Forelimb muscle (tissue), 1 donor: ENCODE measurements at regions not wholly inside any gene's neighbourhood (a gene's known extent, or its start where the extent isn't known, plus 50 kb on each side); places are given as distances from the start of the nearest gene placed in this dataset.

Source experiments
- DNase-seq: peaks from one replicate; pipeline ENCODE4 v3.0.0-alpha.2; 2013; ENCODE audit warnings: low read depth

DNA sequence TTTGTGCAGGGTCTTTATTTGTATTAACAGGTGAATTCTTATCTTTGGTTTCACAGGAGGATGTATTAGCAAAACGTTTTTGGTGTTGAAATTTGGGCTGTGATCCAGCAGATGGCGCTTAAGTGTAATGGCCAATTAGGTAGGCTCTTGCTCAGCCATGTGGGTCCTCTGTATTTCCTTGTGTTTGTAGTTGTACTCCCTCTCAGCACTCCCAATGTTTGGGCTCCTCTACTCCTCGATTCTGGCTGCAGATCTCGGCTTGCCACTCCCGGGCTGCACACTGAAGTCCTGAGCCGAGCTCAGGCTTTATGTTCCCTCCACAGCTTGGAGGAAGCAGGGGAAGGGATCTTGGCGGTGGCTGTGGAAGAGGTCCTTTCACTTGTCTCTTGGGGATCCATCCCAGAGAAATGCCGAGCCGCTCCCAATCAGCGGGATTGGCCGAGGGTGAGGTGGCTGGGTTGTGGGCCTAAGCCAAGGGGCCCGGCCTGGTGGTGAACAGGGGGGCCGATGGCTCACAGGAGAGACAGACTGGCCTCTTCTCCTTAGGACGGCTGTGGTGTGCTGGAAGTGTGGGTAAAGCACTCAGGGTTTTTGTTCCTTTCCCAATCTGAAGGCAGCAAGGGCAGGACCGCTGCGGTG, 133.7 kb downstream of the AEBP2 start:
- no peak for DNase-seq

DNA sequence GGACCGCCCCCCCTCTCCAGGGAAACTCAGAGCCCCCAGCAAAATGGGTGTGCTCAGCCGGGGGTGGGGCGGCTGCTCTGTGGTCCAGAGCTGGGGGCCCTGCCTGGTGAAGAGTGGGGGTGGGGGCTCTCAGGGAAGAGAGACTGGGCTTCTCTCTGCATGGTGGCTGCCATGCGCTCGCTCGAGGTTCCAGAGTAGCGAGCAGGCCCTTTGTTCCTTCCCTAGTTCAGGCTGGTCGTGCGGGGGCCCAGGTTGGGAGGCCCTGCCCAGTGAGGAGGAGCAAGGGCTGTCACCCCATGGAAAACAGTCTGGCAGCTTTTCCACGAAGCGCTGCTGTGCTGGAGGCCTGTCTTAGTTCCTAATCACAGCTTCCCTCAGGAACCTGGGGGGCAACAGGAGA, 134.6 kb downstream of the AEBP2 start:
- no peak for DNase-seq

DNA sequence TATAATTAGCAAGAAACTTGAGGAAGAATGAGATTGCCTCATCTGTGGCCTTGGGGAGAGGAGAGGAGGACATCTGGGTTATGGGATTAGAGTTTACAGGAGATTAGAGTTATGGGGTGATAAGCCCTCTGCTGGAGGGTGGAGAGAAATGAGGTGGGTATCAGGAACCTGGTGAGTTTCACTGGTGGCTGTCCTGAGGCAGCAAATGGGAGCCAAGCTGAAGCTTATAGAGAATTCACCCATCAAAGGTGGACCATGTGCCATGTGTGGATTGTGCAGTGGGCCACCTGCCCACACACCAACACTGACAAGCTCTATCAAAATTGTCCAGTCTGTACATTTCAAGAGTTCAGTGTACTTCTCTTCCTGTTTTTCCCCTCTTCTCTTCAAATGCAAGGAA, 135.3 kb downstream of the AEBP2 start:
- no peak for DNase-seq

DNA sequence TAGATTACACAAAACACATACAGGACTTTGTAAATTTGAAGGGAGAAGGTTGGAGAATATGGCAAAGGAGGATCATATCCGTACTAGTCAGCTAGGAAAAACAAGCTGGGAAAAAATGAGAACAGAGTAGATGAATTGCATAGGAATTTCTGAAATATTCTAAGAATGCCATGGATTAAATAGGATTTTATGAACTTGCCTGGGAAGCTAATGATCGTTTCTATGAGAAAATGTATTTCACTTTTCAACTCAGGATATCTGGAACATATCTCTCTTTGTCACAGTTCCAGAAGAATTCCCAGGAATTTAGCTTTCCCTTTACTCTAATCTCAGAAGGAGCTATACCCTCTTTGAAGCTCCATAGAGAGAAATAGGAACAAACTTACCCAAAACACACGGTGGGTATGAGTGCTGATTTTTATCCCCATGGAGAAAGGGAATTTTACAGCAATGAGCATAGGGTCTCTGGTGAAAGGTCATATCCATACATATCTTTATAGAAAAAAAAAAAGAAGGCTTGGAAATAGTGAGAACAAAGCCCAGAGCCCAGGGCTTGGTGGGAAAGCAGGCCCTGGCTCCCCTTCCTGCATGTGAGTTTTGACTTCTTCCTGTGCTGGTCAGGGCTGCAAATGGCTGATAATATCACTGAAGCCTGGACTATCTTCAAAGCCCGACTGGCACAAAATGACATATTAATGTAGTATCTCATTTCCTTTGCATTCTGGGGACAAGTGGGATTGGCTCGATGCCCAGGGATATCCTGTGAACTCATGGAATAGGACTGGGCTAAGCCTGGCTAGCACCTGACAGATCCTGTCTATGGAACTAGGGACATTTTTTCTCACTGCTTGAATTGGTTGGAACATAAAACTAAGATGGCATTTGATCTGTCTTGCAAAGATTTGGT, 136.3 kb downstream of the AEBP2 start:
- DNase-seq = no peak

DNA sequence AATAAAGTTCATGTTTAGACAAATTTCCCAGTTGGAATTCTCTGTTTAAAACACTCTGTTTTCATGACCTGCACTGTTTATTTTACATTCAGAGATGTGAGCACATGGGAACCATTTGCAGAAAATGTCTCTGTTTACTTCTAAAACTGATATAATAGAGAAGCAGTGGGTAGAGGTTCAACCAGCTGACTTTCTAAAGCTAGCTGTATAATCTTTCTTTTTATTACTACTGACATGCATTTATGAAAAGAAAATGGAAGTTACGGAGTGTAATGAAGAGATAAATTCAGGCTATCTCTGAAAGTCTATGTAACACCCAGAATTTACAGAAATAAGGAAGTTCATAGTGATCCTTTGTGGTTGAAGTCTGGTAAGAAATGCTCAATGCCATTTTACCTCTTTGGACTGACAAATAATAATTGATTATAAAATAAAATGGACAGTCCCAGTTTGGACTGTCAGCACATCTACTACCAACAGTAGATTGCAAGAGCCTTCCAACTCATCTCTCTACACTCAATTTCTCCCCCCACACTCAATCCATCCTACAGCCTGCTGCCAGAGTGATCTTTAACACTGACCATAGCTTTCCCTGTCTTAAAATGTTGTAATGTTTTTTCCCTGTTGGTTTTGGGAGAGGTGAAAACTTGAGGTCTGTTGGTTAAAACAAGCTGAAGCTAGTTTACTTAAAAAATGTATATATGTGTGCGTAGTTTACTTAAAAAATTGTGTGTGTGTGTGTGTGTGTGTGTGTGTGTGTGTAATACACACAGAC, 137.4 kb downstream of the AEBP2 start:
- DNase-seq = no peak

DNA sequence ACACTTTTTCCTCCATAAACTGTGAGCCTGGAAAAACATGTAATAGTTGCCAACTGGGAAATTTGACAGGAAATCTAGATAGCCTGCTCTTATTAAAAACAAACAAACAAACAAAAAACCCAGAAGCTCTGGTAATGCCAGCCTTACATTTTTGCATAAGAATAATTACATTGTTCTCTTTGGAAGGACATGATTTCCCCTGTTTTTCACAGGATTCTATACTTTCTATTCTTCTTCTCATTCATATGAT, 137.9 kb downstream of the AEBP2 start:
- DNase-seq = no peak

DNA sequence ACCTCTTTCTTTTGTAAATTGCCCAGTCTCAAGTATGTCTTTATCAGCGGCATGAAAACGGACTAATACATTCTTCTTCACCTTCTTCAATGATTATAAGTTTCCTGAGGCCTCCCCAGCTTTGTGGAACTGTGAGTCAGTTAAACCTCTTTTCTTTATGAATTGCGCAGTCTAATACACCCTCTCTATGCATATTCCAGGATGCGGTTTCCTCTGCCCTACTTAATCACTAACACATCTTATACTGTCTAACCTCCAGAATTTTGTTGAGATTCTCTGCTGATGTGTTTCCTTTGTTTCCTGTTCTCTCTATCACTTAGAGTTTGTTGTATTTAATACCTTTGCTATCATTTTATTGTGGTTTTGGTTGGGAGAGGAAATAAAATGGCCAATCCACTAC, 145.4 kb downstream of the AEBP2 start:
- DNase-seq = no peak

DNA sequence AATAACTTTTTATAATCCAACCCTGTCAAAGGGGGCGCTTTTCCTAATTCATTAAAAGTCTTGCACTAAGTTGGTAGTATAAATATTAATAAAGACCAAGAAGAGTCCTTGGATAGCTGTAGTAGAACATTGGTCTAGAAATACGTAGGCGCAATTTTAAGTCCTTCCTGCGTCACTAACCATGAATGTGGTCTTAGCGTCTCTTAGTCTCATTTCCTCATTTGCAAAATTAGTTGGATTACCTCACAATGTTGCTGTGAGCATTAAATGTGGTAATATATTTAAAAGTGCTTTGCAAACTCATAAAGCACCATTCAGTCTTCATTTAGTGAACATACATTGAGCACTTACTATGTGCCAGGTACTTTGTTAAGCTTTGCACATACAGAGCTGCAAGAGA, 149.7 kb downstream of the AEBP2 start:
- no peak for DNase-seq

DNA sequence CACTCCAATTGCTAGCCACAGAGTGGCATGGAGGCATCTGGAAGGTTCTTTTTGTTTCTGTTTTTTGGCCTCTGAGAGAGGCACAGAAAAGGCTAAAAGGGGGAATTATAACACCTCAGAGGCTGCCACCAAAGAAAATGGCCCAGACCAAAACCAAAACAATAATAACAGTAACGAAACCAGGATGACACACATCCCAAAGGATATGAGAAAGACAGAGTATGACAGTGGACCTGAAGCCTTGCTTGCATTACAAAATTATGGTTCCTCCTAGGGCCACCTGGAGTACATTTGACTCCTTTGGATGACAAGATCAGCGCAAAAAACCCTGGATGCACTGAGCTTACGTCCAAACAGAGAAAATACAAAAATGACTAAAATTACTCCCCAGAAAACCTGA, 152.7 kb downstream of the AEBP2 start:
- no peak for DNase-seq

DNA sequence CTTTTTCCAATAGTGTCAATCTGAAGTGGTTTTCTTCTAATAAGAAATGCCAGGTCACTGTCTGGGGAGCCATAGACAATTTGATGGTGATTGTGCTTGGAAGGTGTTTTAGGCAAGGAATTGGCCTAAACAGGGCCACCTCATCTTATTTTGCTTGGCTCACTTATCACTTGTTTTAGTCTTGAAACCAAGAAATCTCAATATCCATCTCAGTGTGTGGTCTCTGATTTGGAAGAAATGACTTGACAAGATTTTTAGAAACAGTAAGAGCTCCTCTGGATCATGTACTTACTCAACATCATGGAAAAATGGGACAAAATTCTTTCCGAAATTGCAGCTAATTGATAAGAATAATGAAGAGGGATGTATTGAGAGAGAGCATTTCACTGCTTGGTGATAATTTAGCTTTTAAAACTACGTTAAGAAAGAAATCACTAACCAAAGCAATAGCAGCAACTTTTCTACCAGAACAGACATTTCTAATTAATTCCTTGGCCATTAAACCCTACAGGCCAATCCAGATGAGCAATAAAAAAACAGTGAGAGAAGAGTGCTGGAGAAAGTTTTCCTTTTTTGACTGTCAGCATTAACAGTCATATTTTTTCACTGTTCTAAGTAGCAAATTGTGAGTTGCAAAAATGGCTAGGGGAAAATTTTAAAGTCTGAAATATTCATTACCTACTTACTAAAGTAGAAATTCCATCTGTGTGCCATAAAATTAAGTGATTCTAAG, 157.3 kb downstream of the AEBP2 start:
- DNase-seq = no peak

DNA sequence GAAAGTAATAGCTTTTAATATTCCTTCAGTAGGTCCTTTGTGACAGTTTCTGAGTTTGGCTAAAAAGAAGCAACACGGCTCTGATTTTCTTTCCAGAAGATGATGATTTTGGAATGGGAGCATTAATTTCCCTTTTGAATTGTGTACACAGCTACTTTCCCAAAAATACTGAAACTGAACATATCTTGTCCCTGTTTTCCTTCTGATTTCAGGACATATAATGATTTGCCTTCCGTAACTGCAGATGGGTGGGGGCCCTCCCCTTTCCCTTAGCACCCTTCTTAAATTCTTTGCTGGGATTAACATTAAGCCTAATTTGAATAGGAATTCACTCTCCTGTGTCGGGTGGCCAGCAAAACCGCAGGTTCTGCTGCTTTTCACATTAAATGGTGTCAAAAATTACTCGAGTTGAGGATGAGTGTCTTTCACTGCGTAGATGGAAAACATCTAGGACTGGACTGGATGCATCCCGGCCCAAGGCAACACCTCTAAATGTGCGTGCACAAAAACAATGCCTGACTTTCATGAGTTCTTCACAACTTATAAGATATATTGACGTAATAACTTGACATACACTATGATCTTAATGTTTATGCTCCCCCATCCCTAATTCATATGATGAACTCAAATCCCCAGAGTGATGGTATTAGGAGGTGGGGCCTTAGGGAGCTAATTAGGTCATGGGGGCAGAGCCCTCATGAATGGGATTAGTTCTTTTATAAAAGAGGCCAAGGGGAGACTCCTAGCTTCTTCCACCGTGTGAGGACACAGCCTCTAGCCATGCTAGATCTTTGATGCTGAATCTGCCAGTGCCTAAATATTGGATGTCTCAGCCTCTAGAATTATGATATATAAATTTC, 158.1 kb downstream of the AEBP2 start:
- no peak for DNase-seq

DNA sequence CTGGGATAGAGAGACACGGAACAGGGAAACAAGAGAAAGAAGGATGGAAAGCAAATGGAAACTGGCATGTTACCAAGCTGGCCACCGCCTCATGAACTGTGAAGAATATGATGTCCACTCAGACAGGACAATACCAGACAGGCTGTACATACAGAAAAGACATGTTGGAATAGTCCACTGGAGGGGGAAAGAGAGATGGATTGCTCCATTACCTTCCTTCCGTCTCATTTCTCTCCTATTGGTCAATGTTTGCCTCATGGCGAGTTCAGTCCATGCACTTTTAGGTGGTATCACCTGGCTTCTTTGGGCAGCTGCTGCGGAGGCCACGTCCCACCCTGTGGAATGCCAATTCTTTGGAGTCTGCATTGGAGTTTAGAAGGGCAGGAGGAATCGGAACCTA, 166.4 kb downstream of the AEBP2 start:
- DNase-seq = no peak

DNA sequence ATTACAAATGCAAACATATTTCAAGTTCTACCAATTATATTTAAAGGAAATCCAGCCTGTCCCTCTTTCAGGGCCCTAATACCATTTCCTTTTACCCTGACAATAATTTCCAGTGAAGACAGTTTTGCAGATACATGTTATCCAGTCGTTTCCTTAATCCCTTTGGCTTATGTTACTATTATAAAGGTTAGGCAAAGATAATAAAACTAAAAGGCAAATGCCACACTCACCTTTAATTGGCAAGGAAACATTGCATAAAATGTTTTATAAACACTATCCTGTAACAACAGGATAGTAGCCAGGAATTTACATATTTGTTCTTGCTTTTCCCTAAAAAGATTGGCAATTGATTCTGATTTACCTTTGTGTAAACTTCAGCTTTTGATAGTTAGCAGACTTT, 168.7 kb downstream of the AEBP2 start:
- DNase-seq = no peak

DNA sequence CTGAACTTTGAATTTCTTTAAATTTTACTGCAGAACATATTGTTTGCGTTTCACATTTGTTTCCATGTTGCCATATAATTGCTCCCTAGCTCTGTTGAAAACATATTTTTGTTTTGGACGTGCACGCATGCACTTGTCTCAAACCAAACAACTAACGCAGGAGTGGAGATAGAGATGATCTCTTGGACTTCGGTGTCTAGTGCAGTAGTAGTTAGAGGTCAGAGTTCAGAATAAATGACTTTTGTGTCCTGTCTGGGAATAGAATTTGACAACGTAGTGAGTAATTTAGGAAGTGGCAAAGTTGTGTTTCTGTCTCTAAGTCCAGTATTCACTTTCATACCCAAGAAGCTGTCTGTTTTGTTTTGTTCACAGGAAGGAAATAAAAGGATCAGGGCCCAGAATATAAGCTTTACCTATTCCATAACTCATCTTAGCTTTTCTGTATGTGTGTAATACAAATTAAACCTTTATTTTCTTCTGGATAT, 173.8 kb downstream of the AEBP2 start:
- DNase-seq = no peak

DNA sequence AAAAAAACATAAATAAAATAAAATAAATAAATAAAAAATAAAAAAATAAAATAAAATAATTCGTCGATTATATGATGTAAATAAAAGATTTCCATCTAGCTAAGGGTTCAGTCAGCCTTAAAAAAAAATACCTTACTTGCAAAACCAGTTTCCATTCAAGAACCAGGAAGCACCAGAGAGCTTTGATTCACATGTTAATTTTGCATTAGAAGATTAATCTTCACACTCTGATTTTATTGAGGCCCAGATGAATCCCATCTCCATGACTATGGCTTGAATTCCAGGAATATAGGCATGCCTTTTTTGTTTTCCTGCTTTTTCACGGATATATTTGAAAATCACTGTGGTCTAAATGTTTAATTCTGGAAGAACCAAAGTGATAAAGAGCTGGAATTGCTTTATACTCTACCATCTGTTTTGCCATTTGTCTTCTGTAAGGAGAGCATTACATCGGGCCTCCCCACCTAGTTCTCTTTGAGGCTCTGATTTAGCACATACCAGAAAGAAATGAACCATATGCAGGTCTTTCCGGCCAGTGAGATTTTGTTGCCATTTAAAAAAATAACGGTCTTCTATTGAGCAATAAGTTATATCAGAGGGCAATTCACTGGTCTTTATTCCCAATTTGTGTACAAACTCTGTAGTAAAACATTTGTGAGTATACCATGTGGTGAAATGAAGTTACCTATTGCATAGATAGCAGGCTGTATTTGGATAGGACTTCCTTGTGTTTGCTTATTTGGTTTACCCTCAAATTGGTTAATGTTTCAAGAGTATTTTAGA, 175.5 kb downstream of the AEBP2 start:
- no peak for DNase-seq

DNA sequence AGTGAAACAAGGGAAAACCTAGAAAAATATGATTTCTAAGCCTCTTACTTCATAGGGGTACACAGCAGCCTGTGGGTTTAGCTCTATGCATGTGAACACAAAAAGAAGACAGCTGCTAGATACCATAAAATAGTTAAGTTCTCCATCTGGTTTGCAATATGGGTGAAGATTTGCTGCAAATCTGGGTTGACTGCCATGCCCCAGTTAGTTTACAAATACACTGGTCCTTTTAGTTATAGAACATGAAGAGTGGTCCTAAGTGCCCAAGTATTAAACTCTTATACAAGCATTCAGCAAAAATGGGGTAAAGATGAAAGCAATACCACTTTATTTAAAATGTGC, 176.1 kb downstream of the AEBP2 start:
- DNase-seq = no peak

DNA sequence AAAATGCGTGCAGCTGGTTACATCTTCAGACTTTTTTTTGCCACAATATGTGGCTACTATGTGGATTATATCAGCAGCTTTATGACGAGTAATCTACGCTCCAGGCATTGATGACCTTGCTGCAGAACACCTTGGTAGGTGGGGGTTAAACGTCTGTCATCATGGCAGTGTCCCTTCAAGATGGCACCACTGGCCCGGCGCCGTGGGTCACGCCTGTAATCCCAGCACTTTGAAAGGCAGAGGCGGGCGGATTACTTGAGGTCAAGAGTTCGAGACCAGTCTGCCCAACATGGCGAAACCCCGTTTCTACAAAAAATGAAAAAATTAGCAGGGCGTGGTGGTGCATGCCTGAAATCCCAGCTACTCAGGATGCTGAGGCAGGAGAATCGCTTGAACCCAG, 177.5 kb downstream of the AEBP2 start:
- DNase-seq = no peak

DNA sequence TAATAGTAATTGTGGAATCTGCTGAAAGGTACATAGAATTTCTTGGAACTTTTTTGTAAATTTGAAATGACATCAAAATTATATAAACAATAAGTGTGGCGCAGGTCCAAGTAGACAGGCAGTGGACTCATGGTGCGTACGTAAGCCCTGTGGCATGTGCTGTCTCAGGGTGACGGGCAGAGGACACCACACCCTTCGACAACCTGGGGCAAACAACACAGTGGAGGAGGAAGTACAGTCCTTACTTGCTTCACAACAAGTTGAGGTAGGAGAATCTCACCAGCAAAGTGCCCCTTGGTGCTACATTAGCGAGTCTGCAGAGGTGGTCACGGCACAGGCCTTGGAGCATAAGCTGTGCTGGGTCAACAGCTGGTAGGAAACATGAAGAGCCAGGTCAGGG, 180.9 kb downstream of the AEBP2 start:
- no peak for DNase-seq

DNA sequence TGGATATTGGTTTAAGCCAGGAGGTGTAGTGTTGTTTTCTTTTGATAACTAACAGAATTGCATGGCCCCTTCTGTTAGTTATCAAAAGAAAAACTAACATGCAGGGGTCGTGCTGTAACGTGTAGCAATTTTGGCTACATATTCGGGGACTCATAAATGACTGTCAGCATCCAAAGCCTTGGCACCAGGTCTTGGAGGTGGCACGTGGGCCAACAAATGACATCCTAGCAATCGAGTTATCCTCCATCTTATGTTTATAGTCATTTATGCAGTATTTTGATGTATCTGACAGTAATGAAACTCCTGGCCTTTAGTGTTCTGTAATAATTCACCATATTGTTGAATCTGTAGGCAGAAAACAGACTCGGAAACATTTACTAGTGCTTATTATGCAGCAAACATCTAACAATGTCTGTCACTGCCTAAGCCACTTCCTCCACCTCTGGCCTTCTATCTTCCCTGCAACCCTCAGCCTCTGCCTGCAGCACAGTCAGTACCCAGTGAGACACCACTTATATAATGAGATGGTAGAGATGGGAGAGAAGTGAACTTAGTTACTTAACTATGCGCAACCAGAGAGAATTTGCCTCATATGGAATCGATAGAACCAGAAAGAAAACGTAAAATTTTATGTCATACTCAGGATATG, 184.6 kb downstream of the AEBP2 start:
- no peak for DNase-seq

DNA sequence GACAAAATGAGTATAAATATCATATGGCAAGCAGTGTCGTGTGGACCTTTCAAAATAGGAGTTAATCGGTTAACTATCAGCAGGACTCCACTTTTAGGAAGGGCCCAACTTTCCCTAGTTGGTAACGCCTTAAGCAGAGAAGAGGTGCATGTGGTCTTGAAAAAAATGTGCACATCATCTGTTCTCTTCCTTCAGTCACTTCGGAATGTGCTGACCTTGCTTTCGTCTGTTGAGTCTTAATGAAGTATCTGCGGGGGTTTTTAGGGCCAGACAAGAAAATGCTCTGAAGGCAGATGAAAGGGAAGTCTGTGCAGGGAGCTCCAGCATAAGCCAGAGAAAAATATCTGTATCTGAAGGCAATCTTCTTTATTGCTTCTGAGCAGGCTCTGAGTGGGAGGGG, 185.2 kb downstream of the AEBP2 start:
- DNase-seq = no peak
